ENCODE measurements at regions not wholly inside any gene's neighbourhood (a gene's known extent, or its start where the extent isn't known, plus 50 kb on each side); places are given as distances from the start of the nearest gene placed in this dataset.

DNA sequence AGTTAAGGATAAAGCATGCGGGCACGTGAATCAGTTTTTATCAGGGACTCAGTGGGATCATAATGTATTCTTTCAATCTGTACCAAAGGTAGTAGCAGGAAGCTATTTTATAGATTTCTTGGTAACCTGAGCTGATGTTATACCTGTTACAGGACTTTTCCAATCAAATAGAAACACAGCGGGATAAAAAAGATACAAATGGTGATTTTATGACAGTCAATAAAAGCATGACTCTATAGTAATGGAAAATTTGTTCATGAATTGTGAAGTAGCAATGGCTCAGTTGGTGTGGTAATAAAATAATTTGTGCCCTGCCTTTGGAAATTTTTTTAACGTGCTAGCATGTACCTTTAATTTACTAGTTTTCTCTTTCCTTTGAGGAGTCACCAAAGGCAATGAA lies 300.7 kb upstream of the CELF2 start:
- H3K4me1 ChIP-seq (ENCODE audit: control insufficient read depth in 4 of 4, insufficient read depth in 4 of 4, low read length in 3 of 4): no peaks in the 10 kb centered on the region
- no peak overlapping the region for H3K27ac ChIP-seq (ENCODE audit: low read depth in 1 of 2, low read length in 2 of 2)
- no peaks in the 10 kb centered on the region for H3K36me3 ChIP-seq (ENCODE audit: control insufficient read depth in 4 of 4, insufficient read depth in 3 of 4, low read depth in 1 of 4, low read length in 3 of 4)
- H3K4me3 ChIP-seq (ENCODE audit: low read depth in 1 of 3, low read length in 3 of 3): no peak overlapping the region
- no peak for DNase-seq (ENCODE audit: low spot score)
- no peaks in the 10 kb centered on the region for H3K27me3 ChIP-seq (ENCODE audit: control insufficient read depth in 4 of 4, insufficient read depth in 4 of 4, low read length in 3 of 4)
- H3K9ac ChIP-seq (ENCODE audit: low read depth in 1 of 2, low read length in 2 of 2): no peak overlapping the region
- no peaks in the 10 kb centered on the region for H3K9me3 ChIP-seq (ENCODE audit: control insufficient read depth in 4 of 4, low read length in 3 of 4)
- 77% methylated on average over 4 of the region's 4 CpGs for WGBS
- TF ChIP-seq JUND (IDR thresholded peaks at IDR 0.05): no peak
- TF ChIP-seq, protein P1, sequence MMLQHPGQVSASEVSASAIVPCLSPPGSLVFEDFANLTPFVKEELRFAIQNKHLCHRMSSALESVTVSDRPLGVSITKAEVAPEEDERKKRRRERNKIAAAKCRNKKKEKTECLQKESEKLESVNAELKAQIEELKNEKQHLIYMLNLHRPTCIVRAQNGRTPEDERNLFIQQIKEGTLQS (IDR thresholded peaks at IDR 0.05): no peak
- TF ChIP-seq, protein P2, sequence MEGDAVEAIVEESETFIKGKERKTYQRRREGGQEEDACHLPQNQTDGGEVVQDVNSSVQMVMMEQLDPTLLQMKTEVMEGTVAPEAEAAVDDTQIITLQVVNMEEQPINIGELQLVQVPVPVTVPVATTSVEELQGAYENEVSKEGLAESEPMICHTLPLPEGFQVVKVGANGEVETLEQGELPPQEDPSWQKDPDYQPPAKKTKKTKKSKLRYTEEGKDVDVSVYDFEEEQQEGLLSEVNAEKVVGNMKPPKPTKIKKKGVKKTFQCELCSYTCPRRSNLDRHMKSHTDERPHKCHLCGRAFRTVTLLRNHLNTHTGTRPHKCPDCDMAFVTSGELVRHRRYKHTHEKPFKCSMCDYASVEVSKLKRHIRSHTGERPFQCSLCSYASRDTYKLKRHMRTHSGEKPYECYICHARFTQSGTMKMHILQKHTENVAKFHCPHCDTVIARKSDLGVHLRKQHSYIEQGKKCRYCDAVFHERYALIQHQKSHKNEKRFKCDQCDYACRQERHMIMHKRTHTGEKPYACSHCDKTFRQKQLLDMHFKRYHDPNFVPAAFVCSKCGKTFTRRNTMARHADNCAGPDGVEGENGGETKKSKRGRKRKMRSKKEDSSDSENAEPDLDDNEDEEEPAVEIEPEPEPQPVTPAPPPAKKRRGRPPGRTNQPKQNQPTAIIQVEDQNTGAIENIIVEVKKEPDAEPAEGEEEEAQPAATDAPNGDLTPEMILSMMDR (IDR thresholded peaks at IDR 0.05; ENCODE audit: low read depth, low read length, missing input control): no peak

DNA sequence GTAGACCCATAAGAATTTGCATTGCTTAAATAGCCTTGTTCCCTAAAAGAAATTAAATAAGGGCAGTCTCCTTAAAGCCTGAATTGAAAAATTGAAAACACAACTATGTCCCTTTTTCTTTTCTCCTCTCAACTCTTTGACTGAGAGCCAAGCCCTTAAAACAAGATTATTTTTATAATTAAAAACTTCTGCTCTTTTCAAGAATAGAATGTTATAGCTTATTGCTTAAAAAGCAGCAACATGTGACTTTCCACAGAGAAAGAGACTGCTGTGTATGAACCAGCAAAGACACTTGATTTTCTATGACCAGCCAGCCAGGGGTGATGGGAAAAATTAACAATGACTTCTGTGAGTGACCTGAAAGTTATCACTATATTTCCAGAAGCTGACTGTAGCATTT lies 295.2 kb upstream of the CELF2 start:
- no peak overlapping the region for H3K4me3 ChIP-seq (ENCODE audit: low read depth in 1 of 3, low read length in 3 of 3)
- no peak for DNase-seq (ENCODE audit: low spot score)
- H3K9me3 ChIP-seq (ENCODE audit: control insufficient read depth in 4 of 4, low read length in 3 of 4): no peaks in the 10 kb centered on the region
- no peaks in the 10 kb centered on the region for H3K36me3 ChIP-seq (ENCODE audit: control insufficient read depth in 4 of 4, insufficient read depth in 3 of 4, low read depth in 1 of 4, low read length in 3 of 4)
- H3K27me3 ChIP-seq (ENCODE audit: control insufficient read depth in 4 of 4, insufficient read depth in 4 of 4, low read length in 3 of 4): no peaks in the 10 kb centered on the region
- H3K27ac ChIP-seq (ENCODE audit: low read depth in 1 of 2, low read length in 2 of 2): no peak overlapping the region
- no peaks in the 10 kb centered on the region for H3K4me1 ChIP-seq (ENCODE audit: control insufficient read depth in 4 of 4, insufficient read depth in 4 of 4, low read length in 3 of 4)
- no peak overlapping the region for H3K9ac ChIP-seq (ENCODE audit: low read depth in 1 of 2, low read length in 2 of 2)
- TF ChIP-seq TAF1 (conservative IDR thresholded peaks at IDR 0.05): no peak
- TF ChIP-seq JUND (IDR thresholded peaks at IDR 0.05): no peak
- TF ChIP-seq, protein P3, sequence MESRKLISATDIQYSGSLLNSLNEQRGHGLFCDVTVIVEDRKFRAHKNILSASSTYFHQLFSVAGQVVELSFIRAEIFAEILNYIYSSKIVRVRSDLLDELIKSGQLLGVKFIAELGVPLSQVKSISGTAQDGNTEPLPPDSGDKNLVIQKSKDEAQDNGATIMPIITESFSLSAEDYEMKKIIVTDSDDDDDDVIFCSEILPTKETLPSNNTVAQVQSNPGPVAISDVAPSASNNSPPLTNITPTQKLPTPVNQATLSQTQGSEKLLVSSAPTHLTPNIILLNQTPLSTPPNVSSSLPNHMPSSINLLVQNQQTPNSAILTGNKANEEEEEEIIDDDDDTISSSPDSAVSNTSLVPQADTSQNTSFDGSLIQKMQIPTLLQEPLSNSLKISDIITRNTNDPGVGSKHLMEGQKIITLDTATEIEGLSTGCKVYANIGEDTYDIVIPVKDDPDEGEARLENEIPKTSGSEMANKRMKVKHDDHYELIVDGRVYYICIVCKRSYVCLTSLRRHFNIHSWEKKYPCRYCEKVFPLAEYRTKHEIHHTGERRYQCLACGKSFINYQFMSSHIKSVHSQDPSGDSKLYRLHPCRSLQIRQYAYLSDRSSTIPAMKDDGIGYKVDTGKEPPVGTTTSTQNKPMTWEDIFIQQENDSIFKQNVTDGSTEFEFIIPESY (IDR thresholded peaks at IDR 0.05): no peak
- TF ChIP-seq EGR1 (IDR thresholded peaks at IDR 0.05; ENCODE audit: low read depth in 2 of 2): no peak
- TF ChIP-seq, protein P1 (IDR thresholded peaks at IDR 0.05): no peak
- TF ChIP-seq FOXA2 (IDR thresholded peaks at IDR 0.05): no peak
- no peak for TF ChIP-seq HNF4A (conservative IDR thresholded peaks at IDR 0.05)

DNA sequence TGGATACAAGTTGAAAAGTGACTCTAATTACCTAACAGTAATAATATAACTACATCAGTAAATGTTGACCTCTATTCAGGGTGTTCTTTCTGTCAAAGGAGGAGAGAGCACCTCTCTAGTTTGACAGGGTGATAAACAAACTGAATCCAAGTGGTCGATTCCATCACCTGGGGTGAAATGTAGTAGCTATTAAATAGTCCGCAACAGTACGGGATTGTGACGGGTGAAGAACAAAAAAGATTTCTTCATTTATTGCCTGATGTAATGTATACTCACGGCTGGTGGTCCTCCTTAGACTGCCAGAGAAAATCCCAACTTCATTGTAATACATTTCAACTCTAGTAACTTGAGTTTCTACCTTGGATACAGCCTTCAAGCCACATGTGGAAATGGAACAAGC lies 292.5 kb upstream of the CELF2 start:
- Histone ChIP-seq H3K4me3 (ENCODE audit: low read depth in 1 of 3, low read length in 3 of 3) (no peak overlapping the region), H3K36me3 (ENCODE audit: control insufficient read depth in 4 of 4, insufficient read depth in 3 of 4, low read depth in 1 of 4, low read length in 3 of 4) (no peaks in the 10 kb centered on the region), H3K27ac (ENCODE audit: low read depth in 1 of 2, low read length in 2 of 2) (no peak overlapping the region), H3K9ac (ENCODE audit: low read depth in 1 of 2, low read length in 2 of 2) (no peak overlapping the region), H3K4me1 (ENCODE audit: control insufficient read depth in 4 of 4, insufficient read depth in 4 of 4, low read length in 3 of 4) (no peaks in the 10 kb centered on the region), H3K27me3 (ENCODE audit: control insufficient read depth in 4 of 4, insufficient read depth in 4 of 4, low read length in 3 of 4) (no peaks in the 10 kb centered on the region), H3K9me3 (ENCODE audit: control insufficient read depth in 4 of 4, low read length in 3 of 4) (no peaks in the 10 kb centered on the region)
- no peak for DNase-seq (ENCODE audit: low spot score)
- 83% methylated on average over 5 of the region's 5 CpGs for WGBS
- TF ChIP-seq HNF4A (conservative IDR thresholded peaks at IDR 0.05) (no peak), RXRA (IDR thresholded peaks at IDR 0.05) (no peak), JUND (IDR thresholded peaks at IDR 0.05) (no peak), GABPA (IDR thresholded peaks at IDR 0.05 in 1 of 2, conservative IDR thresholded peaks at IDR 0.05 in 1 of 2) (no peak), SP1 (IDR thresholded peaks at IDR 0.05) (no peak), RAD21 (IDR thresholded peaks at IDR 0.05) (no peak), NR2F2 (IDR thresholded peaks at IDR 0.05) (no peak), YY1 (IDR thresholded peaks at IDR 0.05) (no peak)
- TF ChIP-seq, protein P1 (IDR thresholded peaks at IDR 0.05): no peak
- TF ChIP-seq, protein P3 (IDR thresholded peaks at IDR 0.05): no peak
- TF ChIP-seq, protein P4, sequence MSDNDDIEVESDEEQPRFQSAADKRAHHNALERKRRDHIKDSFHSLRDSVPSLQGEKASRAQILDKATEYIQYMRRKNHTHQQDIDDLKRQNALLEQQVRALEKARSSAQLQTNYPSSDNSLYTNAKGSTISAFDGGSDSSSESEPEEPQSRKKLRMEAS (IDR thresholded peaks at IDR 0.05): no peak
- TF ChIP-seq, protein P2 (IDR thresholded peaks at IDR 0.05; ENCODE audit: low read depth, low read length, missing input control): no peak
